Fibroblast of peridontal ligament (primary cell): ENCODE measurements at regions not wholly inside any gene's neighbourhood (a gene's known extent, or its start where the extent isn't known, plus 50 kb on each side); places are given as distances from the start of the nearest gene placed in this dataset.
"Not testable (repeated sequence)": the region's sequence is repeated elsewhere in the genome, so short reads cannot be mapped to it uniquely, and the experiment has no call there.

Source experiments
- DNase-seq: peaks from one replicate; pipeline ENCODE4 v3.0.0-alpha.2; 2010; ENCODE audit errors: extremely low read depth

- no peak for DNase-seq
Measured at GRCh38 chr12:38016602-38017001, 300.0 kb upstream of the ALG10B start.

GRCh38 chr12:38025916-38026315 lies 290.7 kb upstream of the ALG10B start:
- DNase-seq = no peak

GRCh38 chr12:38053113-38053512 lies 263.5 kb upstream of the ALG10B start:
- DNase-seq = no peak

- DNase-seq = no peak
Measured at GRCh38 chr12:38053655-38054464, 262.7 kb upstream of the ALG10B start.

GRCh38 chr12:38056701-38057689 lies 259.6 kb upstream of the ALG10B start:
- no peak for DNase-seq

- DNase-seq = no peak
Measured at GRCh38 chr12:38099686-38100085, 216.9 kb upstream of the ALG10B start.

GRCh38 chr12:38101753-38102152 lies 214.8 kb upstream of the ALG10B start:
- DNase-seq = no peak

- no peak for DNase-seq
Measured at GRCh38 chr12:38102197-38102596, 214.4 kb upstream of the ALG10B start.

- DNase-seq = no peak
Measured at GRCh38 chr12:38110026-38110699, 206.4 kb upstream of the ALG10B start.

- DNase-seq = no peak
Measured at GRCh38 chr12:38113991-38114390, 202.6 kb upstream of the ALG10B start.

GRCh38 chr12:38116968-38117367 lies 199.6 kb upstream of the ALG10B start:
- DNase-seq = no peak

GRCh38 chr12:38118632-38119031 lies 197.9 kb upstream of the ALG10B start:
- no peak for DNase-seq

GRCh38 chr12:38120438-38120837 lies 196.1 kb upstream of the ALG10B start:
- no peak for DNase-seq

- not testable (repeated sequence) for DNase-seq
Measured at GRCh38 chr12:38123028-38123427, 193.5 kb upstream of the ALG10B start.

GRCh38 chr12:38123566-38124246 lies 192.9 kb upstream of the ALG10B start:
- no peak for DNase-seq

- DNase-seq = no peak
Measured at GRCh38 chr12:38124247-38125012, 192.1 kb upstream of the ALG10B start.

GRCh38 chr12:38132139-38132538 lies 184.4 kb upstream of the ALG10B start:
- no peak for DNase-seq

GRCh38 chr12:38137287-38137686 lies 179.3 kb upstream of the ALG10B start:
- no peak for DNase-seq

- no peak for DNase-seq
Measured at GRCh38 chr12:38137716-38138115, 178.9 kb upstream of the ALG10B start.
